SU-DHL-6 (cell line): ENCODE measurements at regions not wholly inside any gene's neighbourhood (a gene's known extent, or its start where the extent isn't known, plus 50 kb on each side); places are given as distances from the start of the nearest gene placed in this dataset.

Source experiments
- H2AFZ ChIP-seq: fragments of 200-600 bp; sonication (generic); 2 replicates; pipeline ENCODE4 v1.6.1; 2014; ENCODE audit warnings: low read depth, mild to moderate bottlenecking, moderate library complexity, mixed read lengths, antibody characterized with exemption, low read length; ENCODE audit not compliant: severe bottlenecking
- H3F3A ChIP-seq: fragments of 200-600 bp; shearing (Covaris generic); 2 replicates; pipeline ENCODE4 v1.6.0; 2016; ENCODE audit warnings: antibody characterized with exemption, mild to moderate bottlenecking; ENCODE audit not compliant: insufficient read depth
- H3K27ac ChIP-seq: fragments of 200-600 bp; sonication (generic); 2 replicates; pipeline ENCODE4 v1.5.1; 2016; ENCODE audit warnings: low read depth, mild to moderate bottlenecking, low read length, moderate library complexity, mixed read lengths
- H3K27me3 ChIP-seq: fragments of 200-600 bp; sonication (generic), shearing (Covaris generic); 2 replicates; pipeline ENCODE4 v1.6.0; 2014; ENCODE audit warnings: mild to moderate bottlenecking, low read length
- H3K36me3 ChIP-seq: fragments of 200-600 bp; sonication (generic); 2 replicates; pipeline ENCODE4 v1.6.1; 2014; ENCODE audit warnings: mild to moderate bottlenecking, low read length, mixed read lengths
- H3K4me2 ChIP-seq: fragments of 300-600, 200-600 bp; shearing (Covaris generic), sonication (generic); 2 replicates; pipeline ENCODE4 v1.6.0; 2014; ENCODE audit warnings: low read length, low read depth, mild to moderate bottlenecking; ENCODE audit not compliant: poor library complexity, severe bottlenecking
- H3K4me3 ChIP-seq: fragments of 200-600 bp; sonication (generic); 2 replicates; pipeline ENCODE4 v1.5.1; 2014; ENCODE audit warnings: antibody characterized with exemption, low read length, mild to moderate bottlenecking, mixed read lengths; ENCODE audit not compliant: insufficient read depth, poor library complexity, severe bottlenecking
- H3K79me2 ChIP-seq: fragments of 200-600 bp; sonication (generic); 2 replicates; pipeline ENCODE4 v1.6.1; 2014; ENCODE audit warnings: mild to moderate bottlenecking, low read length, moderate library complexity; ENCODE audit not compliant: insufficient read depth
- H3K9ac ChIP-seq: fragments of 200-600 bp; sonication (generic); 2 replicates; pipeline ENCODE4 v1.7.0; 2014; ENCODE audit warnings: mild to moderate bottlenecking, low read length
- H3K9me2 ChIP-seq: fragments of 200-600 bp; sonication (generic); replicated peaks from 2 replicates; pipeline ENCODE4 v1.6.1; 2014; ENCODE audit warnings: low read length; ENCODE audit not compliant: insufficient read depth
- H3K9me3 ChIP-seq: fragments of 200-600 bp; sonication (generic); 2 replicates; pipeline ENCODE4 v1.6.1; 2014; ENCODE audit warnings: low read length, mixed read lengths; ENCODE audit not compliant: insufficient read depth
- H4K20me1 ChIP-seq: fragments of 200-600 bp; sonication (generic); 2 replicates; pipeline ENCODE4 v1.6.1; 2014; ENCODE audit warnings: low read depth, mild to moderate bottlenecking, antibody characterized with exemption, low read length, moderate library complexity, mixed read lengths
- EZH2phosphoT487 ChIP-seq: fragments of 200-600 bp; sonication (generic), shearing (Covaris generic); conservative IDR thresholded peaks from 2 replicates; pipeline ENCODE4 v1.6.1; 2018; ENCODE audit warnings: mild to moderate bottlenecking, antibody characterized with exemption, low read length, moderate library complexity, mixed read lengths
- TF ChIP-seq, protein P1 (sequence below): fragments of 200-600 bp; sonication (generic); IDR thresholded peaks from one replicate; pipeline ENCODE4 v1.5.1; 2017; ENCODE audit warnings: antibody characterized with exemption, mild to moderate bottlenecking, low read length, moderate library complexity; ENCODE audit not compliant: insufficient read depth, poor library complexity, severe bottlenecking

DNA sequence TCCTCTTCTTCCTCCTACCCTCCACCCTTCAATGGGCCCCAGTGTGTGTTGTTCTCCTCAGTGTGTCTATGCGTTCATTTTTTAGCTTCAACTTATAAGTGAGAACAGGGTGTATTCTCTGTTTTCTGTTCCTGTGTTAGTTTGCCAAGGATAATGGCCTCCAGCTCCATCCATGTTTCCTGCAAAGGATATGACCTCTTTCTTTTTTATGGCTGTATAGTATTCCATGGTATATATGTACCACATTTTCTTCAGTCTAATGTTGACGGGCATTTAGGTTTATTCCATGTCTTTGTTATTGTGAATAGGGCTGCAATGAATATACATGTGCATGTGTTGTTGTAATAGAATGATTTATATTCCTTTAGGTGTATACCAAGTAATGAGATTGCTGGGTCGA, 634.9 kb upstream of the SEMA6A start:
- no peaks in the 10 kb centered on the region for H3K36me3 ChIP-seq
- no peak overlapping the region for H3K9ac ChIP-seq
- H3K9me3 ChIP-seq = no peaks in the 10 kb centered on the region
- H2AFZ ChIP-seq = no peak overlapping the region
- no peak overlapping the region for H3K4me2 ChIP-seq
- H3K4me3 ChIP-seq = no peak overlapping the region
- no peaks in the 10 kb centered on the region for H3F3A ChIP-seq
- H3K79me2 ChIP-seq = no peaks in the 10 kb centered on the region
- no peaks in the 10 kb centered on the region for H3K27me3 ChIP-seq
- no peak for TF ChIP-seq EZH2phosphoT487
- no peak overlapping the region for H3K27ac ChIP-seq
- no peaks in the 10 kb centered on the region for H3K9me2 ChIP-seq
- no peaks in the 10 kb centered on the region for H4K20me1 ChIP-seq

DNA sequence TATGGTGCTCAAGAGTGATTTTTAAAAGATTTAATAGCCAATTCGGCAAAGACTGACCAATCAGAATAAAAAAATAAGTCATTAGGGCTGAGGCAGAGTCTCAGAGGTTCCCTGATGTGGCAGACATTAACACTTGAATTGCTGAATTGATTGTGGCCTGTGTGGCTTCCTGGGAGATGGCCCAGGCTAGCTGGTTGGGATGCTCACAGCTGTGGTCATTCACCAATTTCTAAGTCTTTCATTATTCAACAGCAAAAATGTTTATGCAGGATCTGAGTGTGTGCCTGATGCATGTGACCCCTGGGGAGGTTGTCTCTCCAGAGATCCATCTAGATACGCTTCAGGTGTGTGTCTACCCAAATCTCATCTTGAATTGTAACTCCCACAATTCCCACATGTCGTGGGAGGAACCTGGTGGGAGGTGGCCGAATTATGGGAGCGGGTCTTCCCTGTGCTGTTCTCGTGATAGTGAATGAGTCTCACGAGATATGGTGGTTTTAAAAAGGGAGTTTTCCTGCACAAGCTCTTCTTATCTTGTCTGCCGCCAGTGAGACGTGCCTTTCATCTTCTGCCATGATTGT, 632.6 kb upstream of the SEMA6A start:
- no peaks in the 10 kb centered on the region for H3K9me3 ChIP-seq
- H3K9ac ChIP-seq = no peak overlapping the region
- H2AFZ ChIP-seq = no peak overlapping the region
- no peaks in the 10 kb centered on the region for H3F3A ChIP-seq
- no peaks in the 10 kb centered on the region for H3K36me3 ChIP-seq
- H3K27ac ChIP-seq = no peak overlapping the region
- no peaks in the 10 kb centered on the region for H4K20me1 ChIP-seq
- no peaks in the 10 kb centered on the region for H3K9me2 ChIP-seq
- no peak overlapping the region for H3K4me2 ChIP-seq
- no peak for TF ChIP-seq EZH2phosphoT487
- TF ChIP-seq, protein P1, sequence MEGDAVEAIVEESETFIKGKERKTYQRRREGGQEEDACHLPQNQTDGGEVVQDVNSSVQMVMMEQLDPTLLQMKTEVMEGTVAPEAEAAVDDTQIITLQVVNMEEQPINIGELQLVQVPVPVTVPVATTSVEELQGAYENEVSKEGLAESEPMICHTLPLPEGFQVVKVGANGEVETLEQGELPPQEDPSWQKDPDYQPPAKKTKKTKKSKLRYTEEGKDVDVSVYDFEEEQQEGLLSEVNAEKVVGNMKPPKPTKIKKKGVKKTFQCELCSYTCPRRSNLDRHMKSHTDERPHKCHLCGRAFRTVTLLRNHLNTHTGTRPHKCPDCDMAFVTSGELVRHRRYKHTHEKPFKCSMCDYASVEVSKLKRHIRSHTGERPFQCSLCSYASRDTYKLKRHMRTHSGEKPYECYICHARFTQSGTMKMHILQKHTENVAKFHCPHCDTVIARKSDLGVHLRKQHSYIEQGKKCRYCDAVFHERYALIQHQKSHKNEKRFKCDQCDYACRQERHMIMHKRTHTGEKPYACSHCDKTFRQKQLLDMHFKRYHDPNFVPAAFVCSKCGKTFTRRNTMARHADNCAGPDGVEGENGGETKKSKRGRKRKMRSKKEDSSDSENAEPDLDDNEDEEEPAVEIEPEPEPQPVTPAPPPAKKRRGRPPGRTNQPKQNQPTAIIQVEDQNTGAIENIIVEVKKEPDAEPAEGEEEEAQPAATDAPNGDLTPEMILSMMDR = no peak
- H3K4me3 ChIP-seq = no peak overlapping the region
- no peaks in the 10 kb centered on the region for H3K79me2 ChIP-seq
- H3K27me3 ChIP-seq = no peaks in the 10 kb centered on the region

DNA sequence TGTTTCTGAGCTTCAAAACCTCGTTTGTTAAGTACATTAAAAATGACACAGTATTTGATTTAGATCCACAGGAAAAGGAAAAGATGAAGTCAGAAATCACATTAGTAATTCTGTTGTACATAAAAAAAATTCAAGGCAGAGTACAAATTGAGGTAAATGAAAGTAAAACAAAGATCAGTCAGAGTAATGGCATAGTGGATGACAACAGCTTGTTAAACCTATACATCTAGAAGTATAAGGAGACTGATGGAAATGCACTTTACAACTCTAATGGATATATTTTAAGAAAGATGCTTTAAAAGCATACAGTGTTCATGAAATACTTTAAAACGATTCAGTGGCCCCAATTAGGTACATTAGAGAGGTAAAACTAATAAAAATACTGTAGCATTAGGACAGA, 631.3 kb upstream of the SEMA6A start:
- H3K4me2 ChIP-seq = no peak overlapping the region
- H3K79me2 ChIP-seq = no peaks in the 10 kb centered on the region
- H3K4me3 ChIP-seq = no peak overlapping the region
- TF ChIP-seq EZH2phosphoT487 = no peak
- TF ChIP-seq, protein P1 = no peak
- no peak overlapping the region for H3K9ac ChIP-seq
- H3F3A ChIP-seq = no peaks in the 10 kb centered on the region
- no peaks in the 10 kb centered on the region for H3K9me3 ChIP-seq
- no peaks in the 10 kb centered on the region for H3K9me2 ChIP-seq
- H3K36me3 ChIP-seq = no peaks in the 10 kb centered on the region
- H2AFZ ChIP-seq = no peak overlapping the region
- H3K27me3 ChIP-seq = no peaks in the 10 kb centered on the region
- no peak overlapping the region for H3K27ac ChIP-seq
- no peaks in the 10 kb centered on the region for H4K20me1 ChIP-seq

DNA sequence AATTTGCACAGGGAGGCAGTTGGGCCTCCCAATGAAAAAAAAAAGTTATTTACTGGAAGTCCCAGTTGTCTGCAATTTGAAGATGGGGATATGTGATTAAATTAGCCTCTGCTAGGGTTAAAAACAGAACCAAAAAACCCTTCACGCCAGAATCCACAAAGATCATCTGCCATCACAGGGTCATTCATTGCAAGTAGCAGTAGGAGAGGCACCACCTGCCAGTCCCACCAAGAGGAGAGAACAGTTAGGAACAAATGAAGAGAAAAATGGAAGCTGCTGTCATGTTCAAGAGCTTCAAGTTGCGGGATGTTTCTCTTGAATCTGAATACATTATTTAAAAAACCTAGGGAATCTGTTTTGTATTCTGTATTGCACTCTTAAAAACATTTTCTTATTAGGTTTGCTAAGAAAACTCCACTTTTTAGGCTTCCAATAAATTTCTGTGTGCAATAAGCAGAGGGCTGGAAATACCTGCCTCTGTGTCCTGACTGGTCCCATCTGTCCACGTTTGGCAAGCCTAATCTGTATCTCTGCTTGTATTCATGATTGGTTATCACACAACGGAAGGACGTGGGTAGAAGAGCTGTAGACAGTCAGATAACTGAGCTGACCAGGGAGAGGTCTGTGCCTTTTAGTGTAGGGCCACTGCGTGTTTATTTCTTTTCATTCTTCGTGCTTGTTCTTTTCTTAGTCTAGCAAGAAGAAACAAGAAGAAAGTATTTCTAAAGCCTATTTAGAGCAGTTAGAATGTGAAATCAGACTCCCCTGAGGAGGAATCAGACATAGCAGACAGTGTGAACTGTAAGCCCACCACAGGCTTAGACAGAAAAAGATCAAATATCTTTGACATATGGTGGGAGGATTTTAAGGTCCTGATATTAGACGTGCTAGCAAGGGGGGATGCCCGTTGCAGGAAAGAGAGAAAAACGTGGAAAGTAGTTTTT, 630.6 kb upstream of the SEMA6A start:
- TF ChIP-seq, protein P1 = no peak
- TF ChIP-seq EZH2phosphoT487 = no peak
- H3K9me2 ChIP-seq = no peaks in the 10 kb centered on the region
- H3K9me3 ChIP-seq = no peaks in the 10 kb centered on the region
- no peak overlapping the region for H3K27ac ChIP-seq
- H4K20me1 ChIP-seq = no peaks in the 10 kb centered on the region
- no peaks in the 10 kb centered on the region for H3K27me3 ChIP-seq
- no peak overlapping the region for H2AFZ ChIP-seq
- H3K36me3 ChIP-seq = no peaks in the 10 kb centered on the region
- H3F3A ChIP-seq = no peaks in the 10 kb centered on the region
- H3K4me2 ChIP-seq = no peak overlapping the region
- no peaks in the 10 kb centered on the region for H3K79me2 ChIP-seq
- no peak overlapping the region for H3K4me3 ChIP-seq
- H3K9ac ChIP-seq = no peak overlapping the region
